ENCODE measurements at regions not wholly inside any gene's neighbourhood (a gene's known extent, or its start where the extent isn't known, plus 50 kb on each side); places are given as distances from the start of the nearest gene placed in this dataset.

DNA sequence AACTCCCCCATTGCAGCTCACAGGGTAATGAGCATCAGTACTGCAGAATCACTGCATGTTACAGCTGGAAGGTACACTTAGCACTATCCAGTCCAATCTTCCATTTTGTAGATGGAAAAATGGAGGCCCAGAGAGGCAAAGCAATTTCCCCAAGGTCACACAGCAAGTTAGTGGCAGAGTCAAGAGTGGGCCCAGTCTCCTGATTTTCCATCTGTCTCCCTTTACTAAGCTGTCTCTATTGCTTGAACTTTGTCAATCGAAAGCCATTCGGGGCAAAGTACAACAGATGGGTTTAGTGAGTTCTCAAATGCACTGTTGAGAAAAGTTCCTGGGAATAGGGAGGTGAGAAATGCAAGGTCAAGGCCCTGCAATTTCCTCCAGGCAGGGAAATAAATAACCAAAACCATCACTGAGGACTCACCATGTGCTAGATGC, 50.4 kb upstream of the IFFO2 start:
- no peak for DNase-seq
- CTCF ChIA-PET = no interaction called here
- H3K4me3 Mint-ChIP-seq = no peak overlapping the region
- H3K27ac Mint-ChIP-seq = no peak overlapping the region
- H3K9me3 Mint-ChIP-seq = peaks cover 8% of the 10 kb centered on the region
- peaks cover 35% of the 10 kb centered on the region for H3K27me3 Mint-ChIP-seq
- H3K4me1 Mint-ChIP-seq = peaks cover 24% of the 10 kb centered on the region
- H3K36me3 Mint-ChIP-seq = no peaks in the 10 kb centered on the region
